ENCODE measurements at regions not wholly inside any gene's neighbourhood (a gene's known extent, or its start where the extent isn't known, plus 50 kb on each side); places are given as distances from the start of the nearest gene placed in this dataset.

DNA sequence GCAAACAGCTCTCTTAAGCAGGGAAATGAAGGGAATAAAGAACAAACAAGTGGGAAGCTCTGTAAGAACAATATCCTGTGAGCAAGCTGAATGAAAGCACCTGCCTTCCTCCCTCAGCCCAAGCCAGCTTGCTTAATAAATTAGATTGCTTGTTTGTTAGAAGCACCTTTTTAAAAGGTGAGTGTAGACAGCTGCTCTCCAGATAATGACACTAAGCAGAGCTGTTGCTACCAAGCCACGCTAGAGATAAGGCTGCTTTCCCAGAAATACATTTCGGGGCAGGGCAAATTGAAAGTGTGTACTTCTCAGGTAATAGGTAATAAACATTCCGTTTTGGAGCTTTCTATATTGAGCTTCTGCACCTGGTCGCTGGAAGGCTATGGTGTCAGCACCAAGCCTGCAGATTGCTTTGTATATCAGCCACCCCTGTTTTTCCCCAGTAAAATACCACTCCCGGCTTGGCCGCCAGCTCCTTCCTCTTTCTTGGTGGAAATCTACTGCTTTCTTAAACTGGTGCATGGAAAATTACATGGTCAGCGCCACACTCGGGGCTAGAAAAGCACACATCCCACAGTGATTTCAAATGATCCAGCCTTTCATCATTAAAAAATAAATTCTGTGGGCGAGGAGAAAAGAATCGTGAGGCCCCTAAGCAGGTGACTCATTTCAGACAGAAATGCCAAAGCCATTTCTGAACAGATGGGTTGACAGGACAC lies 151.3 kb downstream of the ETS2 start:
- DNase-seq (ENCODE audit: low read depth in 3 of 3): no peak

DNA sequence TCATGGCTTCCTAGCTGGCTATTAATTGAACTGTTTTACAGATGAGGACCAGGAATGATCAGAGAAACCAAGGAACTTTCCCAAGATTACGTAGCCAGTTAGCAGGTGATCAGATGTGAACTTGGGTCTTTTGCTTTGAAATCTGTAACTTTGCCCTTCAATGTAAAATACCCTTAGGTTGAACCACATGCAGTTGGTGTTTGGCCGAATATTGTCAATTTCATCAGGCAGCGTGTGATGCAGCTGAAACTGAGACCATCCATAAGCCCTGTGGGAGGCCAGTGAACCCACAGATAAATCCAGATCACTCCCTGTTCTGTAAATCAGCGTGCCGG lies 150.8 kb downstream of the ETS2 start:
- DNase-seq (ENCODE audit: low read depth in 3 of 3): no peak

DNA sequence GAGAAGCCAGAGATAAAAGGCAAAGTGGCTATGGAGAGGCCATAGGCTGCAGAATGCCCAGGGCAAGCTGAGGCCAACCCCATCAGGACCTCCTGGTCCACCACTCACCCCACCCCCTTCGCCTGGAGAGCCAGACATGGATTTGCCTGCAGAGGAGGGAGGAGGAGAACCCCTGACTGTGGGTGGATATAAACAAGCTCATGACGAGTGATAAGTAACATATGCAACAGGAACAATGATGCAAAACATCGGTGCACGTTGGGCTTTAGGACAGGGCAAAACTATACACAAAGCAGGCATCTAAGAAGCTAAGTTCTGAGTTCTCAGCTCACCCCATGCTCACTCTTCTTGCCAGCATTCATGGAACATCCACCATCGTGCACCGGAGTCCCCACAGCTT lies 150.3 kb downstream of the ETS2 start:
- DNase-seq (ENCODE audit: low read depth in 3 of 3): no peak

GRCh38 chr21:38955495-38955894 lies 149.8 kb downstream of the ETS2 start:
- no peak for DNase-seq (ENCODE audit: low read depth in 3 of 3)

GRCh38 chr21:38954588-38955004 lies 148.9 kb downstream of the ETS2 start:
- no peak for DNase-seq (ENCODE audit: low read depth in 3 of 3)

DNA sequence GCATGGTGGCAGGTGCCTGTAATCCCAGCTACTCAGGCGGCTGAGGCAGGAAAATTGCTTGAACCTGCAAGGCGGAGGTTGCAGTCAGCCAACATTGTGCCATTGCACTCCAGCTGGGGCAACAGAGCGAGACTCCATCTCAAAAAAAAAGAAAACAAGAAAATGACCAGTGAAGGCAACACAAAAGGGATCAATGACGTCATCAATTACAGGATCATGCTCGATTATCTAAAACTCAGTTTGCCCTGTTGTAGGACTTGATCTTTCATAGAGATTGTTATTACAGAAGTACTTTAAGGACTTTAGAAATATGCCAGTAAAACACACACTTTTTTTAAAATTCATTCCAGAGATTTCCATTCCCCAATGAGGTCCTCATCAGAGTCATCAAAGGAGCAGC lies 147.8 kb downstream of the ETS2 start:
- no peak for DNase-seq (ENCODE audit: low read depth in 3 of 3)

DNA sequence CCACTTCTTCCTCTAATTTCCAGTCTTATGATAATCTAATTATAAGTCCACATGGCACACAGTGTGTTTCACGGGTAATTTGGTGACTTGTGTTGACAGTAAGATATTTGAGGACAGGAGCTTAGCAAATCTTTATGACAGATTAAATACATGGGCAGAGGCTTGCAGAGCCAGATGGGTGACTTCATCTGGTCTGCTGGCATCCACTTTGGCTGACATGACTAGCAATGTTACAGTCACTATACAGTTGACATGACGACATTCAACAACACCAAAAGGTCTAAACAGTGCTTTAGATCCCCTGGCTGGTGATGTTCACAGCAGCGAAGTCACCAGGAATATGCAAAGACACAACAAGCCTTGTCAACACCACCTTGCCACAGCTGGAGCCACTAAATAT lies 147.2 kb downstream of the ETS2 start:
- no peak for DNase-seq (ENCODE audit: low read depth in 3 of 3)

DNA sequence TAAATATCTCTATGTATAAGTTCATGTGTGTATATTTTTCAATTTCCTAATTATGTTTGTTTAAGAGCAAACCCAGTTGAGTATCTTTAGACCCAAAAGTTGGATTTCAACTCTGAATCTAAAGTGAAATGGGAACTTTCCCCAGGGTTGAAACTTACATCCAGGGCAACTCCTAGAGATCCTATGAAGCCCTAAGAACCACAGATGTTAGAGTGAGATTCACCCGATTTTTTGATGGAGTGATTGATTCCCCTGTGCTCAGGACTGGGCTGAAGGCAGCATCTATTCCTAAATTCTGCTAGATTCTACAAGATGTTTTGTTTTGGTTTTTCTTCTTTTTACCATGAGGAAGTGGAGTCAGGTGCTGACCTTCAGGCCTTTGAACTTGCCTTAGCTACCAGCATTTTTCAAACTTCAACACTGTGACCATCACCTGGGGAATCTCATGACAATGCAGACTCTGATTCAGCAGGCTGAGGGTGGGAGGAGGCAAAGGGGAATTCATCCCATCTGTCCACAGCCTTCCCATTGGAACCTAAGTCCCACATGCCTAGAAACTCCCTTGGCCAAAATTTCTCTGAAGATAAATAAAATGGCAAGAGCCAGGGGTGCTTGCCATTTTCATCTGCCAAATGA lies 145.5 kb downstream of the ETS2 start:
- DNase-seq (ENCODE audit: low read depth in 3 of 3): no peak

DNA sequence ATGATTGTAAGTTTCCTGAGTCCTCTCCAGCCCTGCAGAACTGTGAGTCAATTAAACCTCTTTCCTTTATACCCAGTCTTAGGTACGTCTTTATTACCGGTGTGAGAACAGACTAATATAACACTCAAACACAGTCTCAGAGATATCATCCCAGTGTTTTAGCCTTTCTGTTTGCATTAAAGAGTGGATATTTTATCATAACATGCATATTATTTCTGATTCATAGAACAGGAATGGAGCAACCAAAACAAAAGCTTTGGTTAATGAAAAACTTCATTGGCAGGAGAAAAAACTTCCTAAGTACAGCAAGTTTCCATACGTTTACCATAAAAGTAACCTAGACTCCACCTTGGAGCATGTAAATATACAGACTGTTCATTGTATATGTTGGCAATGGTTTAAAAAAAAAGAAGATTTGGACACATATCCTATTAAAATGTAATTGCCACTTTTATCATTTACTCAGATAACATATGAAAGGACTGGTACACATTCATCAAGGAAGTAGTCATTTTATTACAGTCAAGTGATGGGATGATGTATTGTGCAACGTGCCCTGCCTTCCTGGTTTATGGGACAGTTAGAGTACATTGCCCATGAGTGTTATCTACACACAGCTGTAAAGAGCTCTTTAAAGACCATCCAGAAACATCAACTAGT lies 144.8 kb downstream of the ETS2 start:
- no peak for DNase-seq (ENCODE audit: low read depth in 3 of 3)

- no peak for DNase-seq (ENCODE audit: low read depth in 3 of 3)
These were observed 143.3 kb downstream of the ETS2 start for GRCh38 chr21:38949070-38949380.

DNA sequence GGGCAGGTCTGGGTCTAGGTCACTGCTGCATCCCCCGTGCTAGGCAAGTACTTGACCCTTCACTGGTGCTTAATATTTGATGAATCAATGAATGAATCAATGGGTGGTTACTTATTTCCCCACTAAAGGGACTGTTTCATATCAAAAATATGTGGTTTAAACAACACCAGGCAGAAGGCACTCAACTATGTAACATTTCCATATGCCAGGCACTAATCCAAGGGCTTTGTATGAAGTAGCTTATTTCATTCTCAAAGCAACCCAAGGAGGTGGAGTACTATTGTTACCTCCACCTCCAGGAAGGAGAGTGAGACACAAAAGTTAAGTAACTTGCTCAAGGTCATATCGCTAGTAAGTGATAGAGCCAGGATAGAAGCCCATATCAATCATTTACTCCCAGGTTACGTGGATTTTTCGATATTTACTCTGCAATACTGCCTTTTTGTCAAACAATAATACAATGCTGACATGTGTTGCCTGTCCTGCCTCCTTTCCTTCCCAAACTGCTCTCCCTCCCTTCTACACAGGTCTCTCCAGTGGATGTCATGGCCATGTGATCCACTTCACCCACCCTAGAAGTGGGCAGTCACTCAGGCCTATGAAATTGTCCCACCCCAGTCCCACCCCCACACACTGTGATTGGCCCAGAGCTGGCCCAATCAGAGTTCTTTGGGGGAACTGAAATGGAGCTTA lies 142.8 kb downstream of the ETS2 start:
- DNase-seq (ENCODE audit: low read depth in 3 of 3): no peak

GRCh38 chr21:38945545-38946245 lies 140.0 kb downstream of the ETS2 start:
- no peak for DNase-seq (ENCODE audit: low read depth in 3 of 3)

DNA sequence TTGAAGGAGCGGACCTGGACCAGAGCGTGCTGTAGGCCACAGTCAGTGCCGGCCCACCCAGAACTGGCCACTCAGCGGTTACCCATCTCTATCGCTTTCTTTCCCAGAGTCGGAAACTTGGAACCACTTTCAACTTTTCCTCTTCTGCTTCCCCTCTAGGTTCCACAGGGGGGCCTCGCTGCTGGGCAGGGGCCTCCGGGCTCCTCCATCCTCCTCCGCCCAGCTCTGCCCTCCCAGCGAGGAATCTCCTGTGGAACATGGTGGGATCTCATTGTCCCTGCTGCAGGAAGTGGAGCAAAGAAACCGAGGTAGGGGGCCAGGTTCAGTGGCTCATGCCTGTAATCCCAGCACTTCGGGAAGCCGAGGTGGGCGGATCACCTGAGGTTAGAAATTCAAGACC lies 139.2 kb downstream of the ETS2 start:
- no peak for DNase-seq (ENCODE audit: low read depth in 3 of 3)

GRCh38 chr21:38944402-38944801 lies 138.7 kb downstream of the ETS2 start:
- DNase-seq (ENCODE audit: low read depth in 3 of 3): no peak

DNA sequence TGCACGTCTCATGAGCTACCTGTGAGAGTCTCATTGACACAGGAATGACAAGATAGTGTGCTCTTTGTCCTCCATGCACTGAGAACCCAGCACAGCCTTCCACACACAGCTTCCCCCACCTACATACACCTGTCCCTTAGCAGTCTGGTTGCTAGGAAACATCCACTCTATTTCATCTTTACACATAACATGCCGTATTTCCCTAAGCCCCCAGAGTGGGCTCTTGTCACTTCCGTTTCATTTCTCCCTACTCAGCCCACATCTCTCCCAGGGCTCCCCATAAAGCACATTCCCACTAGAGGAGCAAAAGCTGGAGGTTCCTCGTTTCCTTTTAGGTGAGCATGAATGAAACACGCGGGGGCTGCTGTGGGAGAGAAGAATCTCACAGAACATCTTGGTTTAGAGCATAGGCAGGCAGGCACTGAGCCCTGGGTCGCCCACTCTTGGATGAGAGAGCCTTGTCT lies 137.1 kb downstream of the ETS2 start:
- no peak for DNase-seq (ENCODE audit: low read depth in 3 of 3)

DNA sequence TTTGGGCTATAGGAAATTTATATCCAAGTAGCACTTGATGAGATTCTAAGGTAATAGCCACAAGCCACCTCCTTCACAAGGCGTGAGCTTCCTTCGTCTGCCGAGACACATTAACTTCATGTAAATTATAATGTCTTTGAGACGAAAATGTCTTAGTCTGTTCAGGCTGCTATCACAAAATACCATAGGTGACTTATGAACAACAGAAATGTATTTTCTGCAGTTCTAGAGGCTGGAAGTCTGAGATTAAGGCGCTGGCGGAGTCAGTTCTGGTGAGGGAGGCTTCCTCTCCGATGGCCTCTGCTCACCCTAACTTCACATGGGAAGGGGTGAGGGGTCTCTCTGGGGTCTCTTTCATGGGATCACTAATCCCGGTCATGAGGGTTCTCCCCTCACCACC lies 133.0 kb downstream of the ETS2 start:
- no peak for DNase-seq (ENCODE audit: low read depth in 3 of 3)

GRCh38 chr21:38938343-38938742 lies 132.6 kb downstream of the ETS2 start:
- DNase-seq (ENCODE audit: low read depth in 3 of 3): no peak

GRCh38 chr21:38937844-38938243 lies 132.1 kb downstream of the ETS2 start:
- no peak for DNase-seq (ENCODE audit: low read depth in 3 of 3)

DNA sequence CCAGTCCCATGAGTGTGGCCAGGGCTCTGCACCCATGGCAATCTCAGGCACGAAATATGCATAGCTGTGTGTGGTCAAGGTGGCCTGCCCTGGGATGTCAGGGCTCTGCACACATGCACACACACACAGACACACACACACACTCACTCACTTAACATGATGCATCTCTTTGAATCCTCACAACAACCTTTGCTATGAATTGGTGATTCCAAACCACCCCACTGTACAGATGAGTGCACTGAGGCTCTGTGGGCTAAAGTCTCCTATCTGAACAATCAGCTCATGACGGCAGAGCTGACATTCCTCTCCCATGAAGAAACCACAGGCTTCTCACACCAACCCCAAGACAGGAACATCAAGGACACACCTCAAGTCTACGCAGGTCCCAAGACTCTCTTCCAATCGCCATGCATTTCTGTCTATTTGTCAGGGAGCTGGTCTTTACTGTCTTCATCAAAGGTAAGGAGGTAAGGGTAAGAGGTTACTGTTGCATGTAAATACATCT lies 131.6 kb downstream of the ETS2 start:
- DNase-seq (ENCODE audit: low read depth in 3 of 3): no peak

GRCh38 chr21:38936240-38936639 lies 130.5 kb downstream of the ETS2 start:
- no peak for DNase-seq (ENCODE audit: low read depth in 3 of 3)

- no peak for DNase-seq (ENCODE audit: low read depth in 3 of 3)
These were observed 128.0 kb downstream of the ETS2 start for GRCh38 chr21:38933731-38934130.

- no peak for DNase-seq (ENCODE audit: low read depth in 3 of 3)
These were observed 125.6 kb downstream of the ETS2 start for GRCh38 chr21:38931291-38931690.
